ENCODE measurements at regions not wholly inside any gene's neighbourhood (a gene's known extent, or its start where the extent isn't known, plus 50 kb on each side); places are given as distances from the start of the nearest gene placed in this dataset.

DNA sequence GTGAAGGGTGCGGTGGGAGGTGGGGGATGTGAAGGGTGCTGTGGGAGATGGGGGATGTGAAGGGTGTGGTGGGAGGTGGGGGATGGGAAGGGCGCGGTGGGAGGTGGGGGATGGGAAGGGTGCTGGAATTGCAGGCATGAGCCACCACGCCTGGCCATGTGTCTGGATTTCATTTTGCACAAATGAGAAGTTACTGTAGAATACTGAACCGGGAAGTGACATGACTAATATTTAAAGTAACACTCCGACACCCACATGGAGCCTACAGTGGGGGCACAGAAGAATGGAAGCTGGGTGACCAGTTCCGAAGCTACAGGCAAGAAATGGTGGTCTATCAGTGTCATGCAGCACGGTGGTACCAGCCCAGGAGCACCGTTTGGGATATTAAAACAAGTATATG is 69.9 kb upstream of the SPTLC1 start:
- no peak for DNase-seq (ENCODE audit: low read depth, low spot score)
- Histone ChIP-seq H3K9me3 (ENCODE audit: control insufficient read depth, insufficient read depth, low read length) (peaks cover 9% of the 10 kb centered on the region), H3K27me3 (ENCODE audit: control insufficient read depth, insufficient read depth, low read length) (no peaks in the 10 kb centered on the region), H3K4me3 (ENCODE audit: low read depth, low read length) (no peak overlapping the region), H3K27ac (ENCODE audit: low read depth, low read length) (peak overlapping the region; percentile 25)
- ChIA-PET CTCF (no interaction called here), POLR2A (no interaction called here)
- TF ChIP-seq, protein P1, sequence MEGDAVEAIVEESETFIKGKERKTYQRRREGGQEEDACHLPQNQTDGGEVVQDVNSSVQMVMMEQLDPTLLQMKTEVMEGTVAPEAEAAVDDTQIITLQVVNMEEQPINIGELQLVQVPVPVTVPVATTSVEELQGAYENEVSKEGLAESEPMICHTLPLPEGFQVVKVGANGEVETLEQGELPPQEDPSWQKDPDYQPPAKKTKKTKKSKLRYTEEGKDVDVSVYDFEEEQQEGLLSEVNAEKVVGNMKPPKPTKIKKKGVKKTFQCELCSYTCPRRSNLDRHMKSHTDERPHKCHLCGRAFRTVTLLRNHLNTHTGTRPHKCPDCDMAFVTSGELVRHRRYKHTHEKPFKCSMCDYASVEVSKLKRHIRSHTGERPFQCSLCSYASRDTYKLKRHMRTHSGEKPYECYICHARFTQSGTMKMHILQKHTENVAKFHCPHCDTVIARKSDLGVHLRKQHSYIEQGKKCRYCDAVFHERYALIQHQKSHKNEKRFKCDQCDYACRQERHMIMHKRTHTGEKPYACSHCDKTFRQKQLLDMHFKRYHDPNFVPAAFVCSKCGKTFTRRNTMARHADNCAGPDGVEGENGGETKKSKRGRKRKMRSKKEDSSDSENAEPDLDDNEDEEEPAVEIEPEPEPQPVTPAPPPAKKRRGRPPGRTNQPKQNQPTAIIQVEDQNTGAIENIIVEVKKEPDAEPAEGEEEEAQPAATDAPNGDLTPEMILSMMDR (IDR thresholded peaks at IDR 0.05; ENCODE audit: low read depth, low read length): no peak

DNA sequence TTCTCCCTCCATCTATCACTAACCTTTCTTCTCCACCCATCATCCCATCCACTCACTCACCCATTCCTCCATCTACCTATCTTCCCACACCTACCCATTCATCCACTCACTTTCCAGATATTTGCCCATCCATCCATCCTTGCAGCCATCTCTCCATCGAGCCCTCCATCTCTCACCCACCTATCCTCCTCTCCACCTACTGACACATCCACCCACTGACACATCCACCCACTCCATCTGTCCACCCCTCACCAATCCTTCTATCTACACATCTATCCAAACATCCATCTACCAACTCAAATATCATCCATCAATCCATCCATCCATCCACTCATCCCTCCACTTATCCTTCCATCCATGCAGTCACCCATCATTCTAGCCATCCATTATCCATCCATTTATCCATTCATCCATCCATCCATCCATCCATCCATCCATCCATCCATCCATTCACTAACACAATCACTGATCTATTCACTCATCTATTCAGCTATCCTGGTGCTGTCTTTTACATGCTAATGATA is 68.9 kb upstream of the SPTLC1 start:
- no peak for DNase-seq (ENCODE audit: low read depth, low spot score)
- TF ChIP-seq, protein P1 (IDR thresholded peaks at IDR 0.05; ENCODE audit: low read depth, low read length): no peak
- POLR2A ChIA-PET: no interaction called here
- CTCF ChIA-PET: no interaction called here
- Histone ChIP-seq H3K27ac (ENCODE audit: low read depth, low read length) (no peak overlapping the region), H3K27me3 (ENCODE audit: control insufficient read depth, insufficient read depth, low read length) (no peaks in the 10 kb centered on the region), H3K4me3 (ENCODE audit: low read depth, low read length) (no peak overlapping the region), H3K9me3 (ENCODE audit: control insufficient read depth, insufficient read depth, low read length) (peaks cover 9% of the 10 kb centered on the region)

DNA sequence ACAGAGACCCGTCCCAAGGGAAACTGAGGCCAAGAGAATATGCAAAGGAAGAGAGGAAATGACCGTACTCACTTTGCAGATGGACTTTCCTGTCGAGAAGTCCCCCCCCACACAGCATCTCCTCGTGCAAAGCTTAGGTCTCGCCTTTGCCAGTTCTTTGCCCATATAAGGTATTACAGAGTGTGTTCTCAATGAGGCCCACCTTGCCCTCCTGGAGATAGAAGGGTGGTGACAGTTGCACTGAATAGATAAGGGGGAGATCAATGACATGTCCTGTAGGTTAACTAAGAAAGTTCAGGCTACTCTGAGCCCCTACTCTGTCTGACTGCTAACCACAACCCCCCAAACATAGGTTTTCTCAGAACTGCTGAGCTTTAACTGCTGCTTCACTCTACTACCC is 68.2 kb upstream of the SPTLC1 start:
- Histone ChIP-seq H3K27me3 (ENCODE audit: control insufficient read depth, insufficient read depth, low read length) (no peaks in the 10 kb centered on the region), H3K9me3 (ENCODE audit: control insufficient read depth, insufficient read depth, low read length) (peaks cover 9% of the 10 kb centered on the region), H3K27ac (ENCODE audit: low read depth, low read length) (no peak overlapping the region), H3K4me3 (ENCODE audit: low read depth, low read length) (no peak overlapping the region)
- ChIA-PET CTCF (no interaction called here), POLR2A (no interaction called here)
- TF ChIP-seq, protein P1 (IDR thresholded peaks at IDR 0.05; ENCODE audit: low read depth, low read length): no peak
- DNase-seq (ENCODE audit: low read depth, low spot score): no peak

DNA sequence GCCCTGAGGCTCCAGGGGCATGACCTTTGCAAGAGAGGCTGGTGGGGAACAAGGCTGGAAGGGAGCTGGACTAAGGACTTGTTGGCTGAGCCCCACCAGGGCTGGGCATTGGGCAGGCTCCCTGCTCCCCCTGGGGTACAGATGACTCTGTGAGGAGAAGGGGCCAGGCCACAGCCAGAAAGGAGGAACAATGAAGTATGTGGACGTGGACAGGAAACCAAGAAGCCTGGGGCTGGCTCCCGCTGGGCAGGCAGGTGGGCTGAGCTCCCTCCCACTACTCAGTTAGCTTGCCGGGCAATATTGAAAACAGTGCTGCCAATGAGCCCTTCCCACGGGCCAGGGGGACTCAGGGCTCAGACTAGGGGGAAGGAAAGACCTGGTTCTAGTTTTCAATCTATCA is 66.1 kb upstream of the SPTLC1 start:
- H3K27ac ChIP-seq (ENCODE audit: low read depth, low read length): peak overlapping the region; percentile 69

DNA sequence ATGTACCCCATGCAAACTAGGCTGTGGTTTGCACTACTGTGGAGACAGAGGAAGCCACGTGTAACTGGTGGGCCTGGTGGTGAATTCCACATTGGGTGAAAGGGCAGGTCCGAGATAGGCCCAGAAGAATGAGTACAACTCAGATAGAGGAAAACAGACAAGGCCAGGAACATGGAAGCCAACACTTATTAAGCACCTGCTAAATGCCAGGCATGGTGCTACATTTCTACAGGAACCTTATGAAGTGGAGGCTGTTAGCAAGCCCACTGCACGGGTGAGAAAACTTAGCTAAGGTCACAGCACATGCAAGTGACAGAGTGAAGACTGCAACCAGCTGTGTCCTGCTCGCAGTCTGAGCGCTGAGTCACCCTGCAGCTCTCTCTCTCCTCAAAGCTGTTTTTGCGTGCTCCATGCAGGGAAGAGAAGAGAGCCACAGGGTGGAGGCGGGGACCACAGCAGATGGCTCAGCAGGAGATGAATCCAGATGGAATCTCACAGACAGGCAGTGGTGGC is 65.5 kb upstream of the SPTLC1 start:
- TF ChIP-seq, protein P1 (IDR thresholded peaks at IDR 0.05; ENCODE audit: low read depth, low read length): no peak
- no peak overlapping the region for H3K4me3 ChIP-seq (ENCODE audit: low read depth, low read length)
- peak overlapping the region; percentile 69 for H3K27ac ChIP-seq (ENCODE audit: low read depth, low read length)
- CTCF ChIA-PET: interaction anchor here (0.9 to 2.6 kb wide), 2 partner anchors 41 to 62 kb away, joined by 3 to 9 read pairs; no protein-coding TSS in a partner anchor
- H3K9me3 ChIP-seq (ENCODE audit: control insufficient read depth, insufficient read depth, low read length): peaks cover 9% of the 10 kb centered on the region
- no peaks in the 10 kb centered on the region for H3K27me3 ChIP-seq (ENCODE audit: control insufficient read depth, insufficient read depth, low read length)
- POLR2A ChIA-PET: interaction anchor here (0.6 to 1.9 kb wide), 3 partner anchors 26 to 41 kb away, joined by 3 to 8 read pairs (median 3); no protein-coding TSS in a partner anchor
- peak; percentile 80 for DNase-seq (ENCODE audit: low read depth, low spot score)

More for the DNA sequence above, 66.1 kb upstream of the SPTLC1 start:
- TF ChIP-seq, protein P1 (IDR thresholded peaks at IDR 0.05; ENCODE audit: low read depth, low read length): no peak
- H3K27me3 ChIP-seq (ENCODE audit: control insufficient read depth, insufficient read depth, low read length): no peaks in the 10 kb centered on the region
- POLR2A ChIA-PET: interaction anchor here (1.9 kb wide), 1 partner anchor 41 kb away, joined by 8 read pairs; no protein-coding TSS in a partner anchor
- CTCF ChIA-PET: interaction anchor here (2.6 kb wide), 1 partner anchor 42 kb away, joined by 9 read pairs; no protein-coding TSS in a partner anchor
- peaks cover 9% of the 10 kb centered on the region for H3K9me3 ChIP-seq (ENCODE audit: control insufficient read depth, insufficient read depth, low read length)
- H3K4me3 ChIP-seq (ENCODE audit: low read depth, low read length): no peak overlapping the region
- DNase-seq (ENCODE audit: low read depth, low spot score): no peak

Data from AG04450 (cell line).